Adrenal gland (tissue), 9 donors: ENCODE measurements at regions not wholly inside any gene's neighbourhood (a gene's known extent, or its start where the extent isn't known, plus 50 kb on each side); places are given as distances from the start of the nearest gene placed in this dataset.

ENCODE experiments used
- DNase-seq, 7 donors: peaks; one replicate each; pipeline ENCODE4 v3.0.0-alpha.2; 2019 to 2020
- H3K27ac ChIP-seq, 5 donors: fragments of 200-600 bp; sonication (generic) in 4 of 5; 1 replicate in 3 of 5; 2 replicates in 2 of 5; pipeline versions ENCODE4 v1.5.1 to v1.8.0; 2016 to 2020; ENCODE audit warnings: mild to moderate bottlenecking in 1 of 5
- H3K27me3 ChIP-seq: fragments of 200-600 bp; 2 replicates; pipeline ENCODE4 v1.8.0; 2021
- H3K36me3 ChIP-seq, 2 donors: fragments of 200-600 bp; replicated peaks in 1 of 2; 1 replicate in 1 of 2; 2 replicates in 1 of 2; pipeline versions ENCODE4 v1.5.1 to v1.8.0; 2018 to 2022
- H3K4me1 ChIP-seq, 2 donors: fragments of 200-600 bp; replicated peaks in 1 of 2; 1 replicate in 1 of 2; 2 replicates in 1 of 2; pipeline versions ENCODE4 v1.5.1 to v1.8.0; 2018 to 2021
- H3K4me3 ChIP-seq, 4 donors: fragments of 200-600 bp; sonication (generic) in 3 of 4; one replicate each; pipeline ENCODE4 v1.5.1; 2016 to 2018
- H3K9me3 ChIP-seq, 3 donors: fragments of 200-600 bp; sonication (generic) in 1 of 3; replicated peaks in 1 of 3; 1 replicate in 2 of 3; 2 replicates in 1 of 3; pipeline versions ENCODE4 v1.5.1 to v1.8.0; 2016 to 2021
- POLR2A ChIP-seq, 2 donors: fragments of 450-650 bp; IDR thresholded peaks; one replicate each; pipeline ENCODE4 v1.6.1; 2017; ENCODE audit warnings: antibody characterized with exemption in 2 of 2, mild to moderate bottlenecking in 2 of 2, moderate library complexity in 1 of 2
- whole genome bisulfite sequencing, 4 donors: extraction: QIAGEN DNeasy Blood & Tissue Kit in 2 of 4; methylation state at CpG; one replicate each; pipeline versions ENCODE4 v1.1.5 to v1.1.7; 2013 to 2017; 5-methylcytosine and 5-hydroxymethylcytosine counted together
- intact Hi-C, 2 donors: fragments of 100-400 bp; cut with DNase I; formaldehyde crosslinking; loops; one replicate each; pipeline versions ENCODE4 v1.14.1 to v1.15.0; 2022 to 2023
- TF ChIP-seq, protein P1 (sequence below), 6 experiments: fragments of 450-650 bp in 4 of 6; fragments of 200-600 bp in 2 of 6; sonication (generic) in 1 of 6; IDR thresholded peaks; 1 replicate in 5 of 6; 2 replicates in 1 of 6; pipeline versions ENCODE4 v1.5.1 to v1.8.0; 2016 to 2021; ENCODE audit warnings: antibody characterized with exemption in 6 of 6, mild to moderate bottlenecking in 2 of 6, moderate library complexity in 1 of 6
- donor health status: healthy with polysubstance abuse.
- donor health status: Bipolar disorder and iron deficiency.
- donor health status: DM: yes; HTN: yes; CAD: no.
- donor health status: DM: no; HTN: no; CAD: no.
- donor health status: DM: no; HTN: no; CAD: no.

DNA sequence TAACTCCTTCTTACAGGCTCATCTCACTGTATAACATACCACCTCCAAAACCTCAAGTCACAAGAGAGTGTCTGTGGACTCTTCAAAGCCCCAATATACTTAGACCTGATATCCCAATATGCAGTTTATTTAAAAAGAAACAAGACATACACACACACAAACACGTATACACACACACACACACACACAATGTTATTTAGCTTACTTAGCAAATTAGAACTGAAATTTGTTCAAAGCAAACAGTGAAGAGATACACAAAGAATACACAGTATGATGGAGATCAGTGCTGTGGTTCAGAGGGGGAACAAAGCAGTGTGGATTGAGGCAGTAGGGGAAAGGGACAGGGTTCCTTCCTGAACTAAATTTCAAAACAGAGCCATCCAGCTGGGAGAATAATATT is 807.2 kb downstream of the IPMK start:
- H3K4me1 ChIP-seq = no peaks in the 10 kb centered on the region
- no peak overlapping the region for H3K4me3 ChIP-seq
- intact Hi-C loops = no loop called here
- H3K9me3 ChIP-seq = no peaks in the 10 kb centered on the region
- H3K27me3 ChIP-seq = no peaks in the 10 kb centered on the region
- no peak for DNase-seq
- TF ChIP-seq, protein P1, sequence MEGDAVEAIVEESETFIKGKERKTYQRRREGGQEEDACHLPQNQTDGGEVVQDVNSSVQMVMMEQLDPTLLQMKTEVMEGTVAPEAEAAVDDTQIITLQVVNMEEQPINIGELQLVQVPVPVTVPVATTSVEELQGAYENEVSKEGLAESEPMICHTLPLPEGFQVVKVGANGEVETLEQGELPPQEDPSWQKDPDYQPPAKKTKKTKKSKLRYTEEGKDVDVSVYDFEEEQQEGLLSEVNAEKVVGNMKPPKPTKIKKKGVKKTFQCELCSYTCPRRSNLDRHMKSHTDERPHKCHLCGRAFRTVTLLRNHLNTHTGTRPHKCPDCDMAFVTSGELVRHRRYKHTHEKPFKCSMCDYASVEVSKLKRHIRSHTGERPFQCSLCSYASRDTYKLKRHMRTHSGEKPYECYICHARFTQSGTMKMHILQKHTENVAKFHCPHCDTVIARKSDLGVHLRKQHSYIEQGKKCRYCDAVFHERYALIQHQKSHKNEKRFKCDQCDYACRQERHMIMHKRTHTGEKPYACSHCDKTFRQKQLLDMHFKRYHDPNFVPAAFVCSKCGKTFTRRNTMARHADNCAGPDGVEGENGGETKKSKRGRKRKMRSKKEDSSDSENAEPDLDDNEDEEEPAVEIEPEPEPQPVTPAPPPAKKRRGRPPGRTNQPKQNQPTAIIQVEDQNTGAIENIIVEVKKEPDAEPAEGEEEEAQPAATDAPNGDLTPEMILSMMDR (IDR thresholded peaks at IDR 0.05) = no peak
- no peak for TF ChIP-seq POLR2A (IDR thresholded peaks at IDR 0.05)
- 61 to 74% (median 62%) methylated on average over 1 of the region's 1 CpG for WGBS, 4 donors
- no peak overlapping the region for H3K27ac ChIP-seq
- H3K36me3 ChIP-seq = no peaks in the 10 kb centered on the region

DNA sequence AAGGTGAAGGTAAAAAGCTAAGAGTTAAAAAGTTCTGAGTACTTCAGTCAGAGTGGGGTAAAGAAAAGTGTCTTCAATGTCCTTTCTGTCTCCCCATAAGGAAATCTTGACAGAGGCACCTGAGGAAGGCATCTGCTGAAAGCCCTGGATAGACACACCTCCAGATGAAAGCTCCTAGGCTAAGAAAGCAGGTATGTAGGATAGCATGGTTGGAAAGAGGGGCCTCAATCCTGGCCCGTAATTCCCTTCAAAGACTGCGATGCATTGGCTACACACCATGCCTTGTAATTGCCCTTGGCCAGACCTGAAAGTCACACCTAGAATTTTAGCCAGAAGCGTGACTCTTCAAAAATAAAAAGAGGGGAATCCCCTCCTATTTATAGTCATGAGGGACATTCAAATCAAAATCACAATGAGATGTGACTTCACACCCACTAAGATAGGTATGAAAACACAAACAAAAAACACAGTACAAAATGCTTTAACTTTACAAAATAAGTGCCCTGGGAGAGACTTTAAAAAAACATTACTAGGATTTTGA is 809.7 kb downstream of the IPMK start:
- Histone ChIP-seq H3K36me3 (no peaks in the 10 kb centered on the region), H3K4me3 (no peak overlapping the region), H3K27me3 (no peaks in the 10 kb centered on the region), H3K27ac (no peak overlapping the region), H3K9me3 (no peaks in the 10 kb centered on the region), H3K4me1 (no peaks in the 10 kb centered on the region)
- no peak for TF ChIP-seq POLR2A (IDR thresholded peaks at IDR 0.05)
- TF ChIP-seq, protein P1 (IDR thresholded peaks at IDR 0.05) = no peak
- 80 to 87% (median 81%) methylated on average over 3 of the region's 3 CpGs for WGBS, 4 donors
- DNase-seq = no peak
- intact Hi-C loops = no loop called here

DNA sequence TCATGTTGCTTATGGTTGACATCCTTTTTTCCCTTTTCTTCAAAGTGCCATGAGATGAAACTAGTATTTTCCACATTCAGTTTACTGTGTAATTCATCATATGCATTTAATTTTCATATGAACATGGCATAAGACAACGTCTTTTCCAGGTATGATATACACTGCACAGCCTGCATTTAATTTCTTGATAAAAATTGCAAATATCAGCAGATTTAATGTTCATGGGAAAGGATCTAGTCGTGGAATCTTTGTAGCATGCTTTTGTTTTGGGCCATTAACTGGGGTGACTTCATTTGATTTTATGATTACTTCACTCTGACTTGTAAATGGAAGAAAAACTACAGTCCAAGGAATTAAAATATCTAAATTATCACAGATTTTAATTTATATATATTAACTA is 837.3 kb downstream of the IPMK start:
- Histone ChIP-seq H3K4me1 (no peaks in the 10 kb centered on the region), H3K36me3 (no peaks in the 10 kb centered on the region), H3K4me3 (no peak overlapping the region), H3K27me3 (no peaks in the 10 kb centered on the region), H3K9me3 (no peaks in the 10 kb centered on the region), H3K27ac (no peak overlapping the region)
- intact Hi-C loops = no loop called here
- WGBS, 4 donors = 51 to 70% (median 54%) methylated on average over 2 of the region's 2 CpGs
- TF ChIP-seq, protein P1 (IDR thresholded peaks at IDR 0.05) = no peak
- TF ChIP-seq POLR2A (IDR thresholded peaks at IDR 0.05) = no peak
- DNase-seq = no peak

DNA sequence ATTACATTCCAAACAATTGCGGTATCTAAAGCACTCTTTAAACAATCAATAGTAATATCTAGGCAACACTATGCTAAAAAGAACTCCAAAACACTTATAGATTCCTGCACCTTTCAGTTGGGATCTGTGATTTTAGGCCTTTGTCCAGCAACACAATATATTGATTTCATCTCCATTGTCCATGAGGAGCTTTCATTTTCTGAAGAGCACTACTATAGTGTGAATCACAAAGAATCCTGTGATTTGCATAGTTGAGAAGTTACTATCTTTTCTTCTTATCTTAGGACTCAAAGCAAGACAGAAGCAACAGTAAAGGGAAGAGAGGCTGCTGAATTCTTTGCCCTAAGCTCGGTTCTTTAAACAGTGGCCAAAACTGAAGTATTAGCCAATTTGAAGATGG is 846.8 kb downstream of the IPMK start:
- H3K36me3 ChIP-seq = no peaks in the 10 kb centered on the region
- H3K27ac ChIP-seq = no peak overlapping the region
- TF ChIP-seq, protein P1 (IDR thresholded peaks at IDR 0.05) = no peak
- no peak for TF ChIP-seq POLR2A (IDR thresholded peaks at IDR 0.05)
- 79 to 93% (median 89%) methylated on average over 2 of the region's 2 CpGs for WGBS, 4 donors
- no peak overlapping the region for H3K4me3 ChIP-seq
- intact Hi-C loops = no loop called here
- no peaks in the 10 kb centered on the region for H3K27me3 ChIP-seq
- H3K9me3 ChIP-seq = no peaks in the 10 kb centered on the region
- H3K4me1 ChIP-seq = no peaks in the 10 kb centered on the region
- DNase-seq = no peak
